GM23338 (cell line): ENCODE measurements at regions not wholly inside any gene's neighbourhood (a gene's known extent, or its start where the extent isn't known, plus 50 kb on each side); places are given as distances from the start of the nearest gene placed in this dataset.

Experiments
- ATAC-seq: fragments of 200-7000 bp; cut with Tn5 transposase; 3 replicates; pipeline ENCODE4 v1.9.1; 2020
- DNase-seq: peaks from one replicate; pipeline ENCODE4 v3.0.0-alpha.2; 2015; ENCODE audit warnings: low spot score
- H2AFZ ChIP-seq: fragments of 200-600 bp; sonication (generic); 2 replicates; pipeline ENCODE4 v1.8.0; 2016; ENCODE audit warnings: antibody characterized with exemption, mild to moderate bottlenecking, moderate library complexity
- H3F3A ChIP-seq: fragments of 200-600 bp; sonication (generic); replicated peaks from 2 replicates; pipeline ENCODE4 v1.8.0; 2017; ENCODE audit warnings: antibody characterized with exemption, mixed run types, low read depth
- H3K27ac ChIP-seq: fragments of 200-600 bp; sonication (generic); 2 replicates; pipeline ENCODE4 v1.6.1; 2016; ENCODE audit warnings: low read depth
- H3K27me3 ChIP-seq: fragments of 200-600 bp; sonication (generic); 2 replicates; pipeline ENCODE4 v1.8.0; 2016; ENCODE audit warnings: mild to moderate bottlenecking, mixed run types, moderate library complexity; ENCODE audit not compliant: insufficient read depth
- H3K36me3 ChIP-seq: fragments of 200-600 bp; sonication (generic); 2 replicates; pipeline ENCODE4 v1.8.0; 2016; ENCODE audit warnings: mild to moderate bottlenecking; ENCODE audit not compliant: insufficient read depth
- H3K4me1 ChIP-seq: fragments of 200-600 bp; sonication (generic); 2 replicates; pipeline ENCODE4 v1.8.0; 2016; ENCODE audit warnings: mild to moderate bottlenecking, moderate library complexity; ENCODE audit not compliant: insufficient read depth
- H3K4me2 ChIP-seq: fragments of 200-600 bp; sonication (generic); 2 replicates; pipeline ENCODE4 v1.7.1; 2017; ENCODE audit warnings: mixed run types
- H3K4me3 ChIP-seq: fragments of 200-600 bp; sonication (generic); 2 replicates; pipeline ENCODE4 v1.6.1; 2016; ENCODE audit warnings: mixed run types
- H3K79me2 ChIP-seq: fragments of 200-600 bp; sonication (generic); replicated peaks from 2 replicates; pipeline ENCODE4 v1.8.0; 2017; ENCODE audit warnings: mild to moderate bottlenecking; ENCODE audit not compliant: insufficient read depth
- H3K9me2 ChIP-seq: fragments of 200-600 bp; sonication (generic); 2 replicates; pipeline ENCODE4 v1.8.0; 2017; ENCODE audit not compliant: insufficient read depth
- H4K20me1 ChIP-seq: fragments of 200-600 bp; sonication (generic); replicated peaks from 2 replicates; pipeline ENCODE4 v1.8.0; 2017; ENCODE audit warnings: mild to moderate bottlenecking; ENCODE audit not compliant: insufficient read depth
- H3K27ac Mint-ChIP-seq: 2 replicates; pipeline ENCODE4 v1.8.0; 2020; ENCODE audit warnings: inconsistent platforms, mild to moderate bottlenecking, moderate library complexity, mixed read lengths
- H3K27me3 Mint-ChIP-seq: 3 replicates; pipeline ENCODE4 v1.8.0; 2022; ENCODE audit warnings: low read depth, mild to moderate bottlenecking, moderate library complexity, mixed read lengths, inconsistent platforms; ENCODE audit not compliant: insufficient read depth, poor library complexity
- H3K36me3 Mint-ChIP-seq: 3 replicates; pipeline ENCODE4 v1.8.0; 2021; ENCODE audit warnings: low read depth, mild to moderate bottlenecking, inconsistent platforms, moderate library complexity, mixed read lengths
- H3K4me1 Mint-ChIP-seq: 3 replicates; pipeline ENCODE4 v1.8.0; 2020; ENCODE audit warnings: mild to moderate bottlenecking, inconsistent platforms, mixed read lengths
- H3K4me3 Mint-ChIP-seq: 3 replicates; pipeline ENCODE4 v1.8.0; 2021; ENCODE audit warnings: moderate library complexity, mild to moderate bottlenecking, inconsistent platforms, mixed read lengths
- H3K9me3 Mint-ChIP-seq: 3 replicates; pipeline ENCODE4 v1.8.0; 2020; ENCODE audit warnings: moderate library complexity, mild to moderate bottlenecking, inconsistent platforms, mixed read lengths
- EZH2 ChIP-seq: fragments of 200-600 bp; sonication (generic); IDR thresholded peaks from one replicate; pipeline ENCODE4 v1.8.0; 2017; ENCODE audit warnings: antibody characterized with exemption, mild to moderate bottlenecking, low read depth; ENCODE audit not compliant: unreplicated experiment
- EZH2phosphoT487 ChIP-seq: fragments of 200-600 bp; sonication (generic); IDR thresholded peaks from one replicate; pipeline ENCODE4 v1.8.1; 2018; ENCODE audit warnings: antibody characterized with exemption; ENCODE audit not compliant: unreplicated experiment
- JUNB ChIP-seq: IDR thresholded peaks from one replicate; pipeline ENCODE4 v1.6.1; 2016; ENCODE audit warnings: antibody characterized with exemption; ENCODE audit not compliant: unreplicated experiment
- POLR2AphosphoS5 ChIP-seq: IDR thresholded peaks from 2 replicates; pipeline ENCODE4 v1.6.1; 2016; ENCODE audit warnings: antibody characterized with exemption, low read depth
- STAT1 ChIP-seq: IDR thresholded peaks from one replicate; pipeline ENCODE4 v1.6.1; 2016; ENCODE audit warnings: antibody characterized with exemption; ENCODE audit not compliant: unreplicated experiment
- ZNF114 ChIP-seq: fragments of 250-450 bp; sonication (Bioruptor Pico); IDR thresholded peaks from 2 replicates; pipeline ENCODE4 v1.5.0; 2020; ENCODE audit warnings: mild to moderate bottlenecking, moderate library complexity
- ZNF331 ChIP-seq: fragments of 250-450 bp; sonication (Bioruptor Pico); IDR thresholded peaks from 2 replicates; pipeline ENCODE4 v1.5.0; 2020; ENCODE audit warnings: low read depth, mild to moderate bottlenecking, moderate library complexity
- TF ChIP-seq, protein P1 (sequence below): IDR thresholded peaks from 2 replicates; pipeline ENCODE4 v1.6.1; 2016; ENCODE audit warnings: antibody characterized with exemption
- TF ChIP-seq, protein P2 (sequence below): IDR thresholded peaks from one replicate; pipeline ENCODE4 v1.6.1; 2018; ENCODE audit warnings: antibody characterized with exemption; ENCODE audit not compliant: unreplicated experiment
- TF ChIP-seq, protein P3 (sequence below): fragments of 250-450 bp; sonication (Bioruptor Pico); IDR thresholded peaks from 2 replicates; pipeline ENCODE4 v1.5.0; 2020; ENCODE audit warnings: mild to moderate bottlenecking, moderate library complexity
- TF ChIP-seq, protein P4 (sequence below), 2 experiments: fragments of 200-600 bp in 1 of 2; sonication (generic) in 1 of 2; conservative IDR thresholded peaks; 2 replicates each; pipeline versions ENCODE4 v1.5.1 to v1.6.1; 2016 to 2017; ENCODE audit warnings: antibody characterized with exemption in 2 of 2, low read depth in 2 of 2, mild to moderate bottlenecking in 2 of 2, moderate library complexity in 1 of 2

DNA sequence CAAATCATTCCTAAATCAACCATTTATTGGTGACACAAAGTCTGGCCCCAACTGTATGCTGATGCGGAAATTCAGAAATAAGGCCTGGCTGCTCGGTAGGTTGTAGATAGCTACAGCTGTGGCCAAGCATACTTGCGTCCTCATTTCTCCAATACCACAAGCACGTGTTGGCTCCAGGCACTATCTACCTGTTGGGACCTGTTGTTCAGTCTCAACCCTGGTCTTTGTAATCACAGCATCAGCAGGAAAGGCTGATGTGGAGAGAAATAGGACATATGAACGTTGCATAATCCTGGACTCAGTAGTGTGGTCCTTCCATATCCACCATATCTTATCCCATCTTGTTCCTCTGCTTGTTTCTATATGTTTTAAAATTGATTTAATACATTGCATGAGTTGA, 212.6 kb downstream of the PMAIP1 start (continued):
- TF ChIP-seq, protein P1, sequence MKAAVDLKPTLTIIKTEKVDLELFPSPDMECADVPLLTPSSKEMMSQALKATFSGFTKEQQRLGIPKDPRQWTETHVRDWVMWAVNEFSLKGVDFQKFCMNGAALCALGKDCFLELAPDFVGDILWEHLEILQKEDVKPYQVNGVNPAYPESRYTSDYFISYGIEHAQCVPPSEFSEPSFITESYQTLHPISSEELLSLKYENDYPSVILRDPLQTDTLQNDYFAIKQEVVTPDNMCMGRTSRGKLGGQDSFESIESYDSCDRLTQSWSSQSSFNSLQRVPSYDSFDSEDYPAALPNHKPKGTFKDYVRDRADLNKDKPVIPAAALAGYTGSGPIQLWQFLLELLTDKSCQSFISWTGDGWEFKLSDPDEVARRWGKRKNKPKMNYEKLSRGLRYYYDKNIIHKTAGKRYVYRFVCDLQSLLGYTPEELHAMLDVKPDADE, result no peak
- no peak for TF ChIP-seq POLR2AphosphoS5
- no peak for TF ChIP-seq EZH2
- no peak for TF ChIP-seq STAT1
- no peak for TF ChIP-seq JUNB

DNA sequence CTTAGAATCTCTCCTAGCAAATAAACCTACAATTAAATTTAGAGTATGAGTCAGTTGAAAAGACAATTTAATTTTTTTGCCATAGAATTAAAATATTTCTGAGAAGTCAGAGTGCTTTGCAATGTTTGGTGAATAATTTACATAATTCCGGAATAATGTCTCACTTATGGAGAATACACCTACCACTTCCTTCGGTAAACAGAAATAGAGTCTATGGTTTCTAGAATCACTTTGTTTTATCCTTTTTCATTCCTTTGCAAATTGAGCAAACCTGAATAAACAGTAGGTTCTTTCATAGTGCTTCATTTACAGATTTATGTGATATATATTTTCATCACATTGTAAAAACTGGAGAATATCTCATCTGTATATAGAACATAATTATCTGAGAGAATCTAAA, 211.7 kb downstream of the PMAIP1 start:
- DNase-seq (no peak), ATAC-seq (no peak)
- no peaks in the 10 kb centered on the region for H4K20me1 ChIP-seq
- H3K4me3 ChIP-seq, result no peak overlapping the region
- Mint-ChIP-seq H3K27ac (no peak overlapping the region), H3K9me3 (no peaks in the 10 kb centered on the region), H3K4me3 (no peak overlapping the region), H3K36me3 (no peaks in the 10 kb centered on the region), H3K27me3 (no peaks in the 10 kb centered on the region), H3K4me1 (no peaks in the 10 kb centered on the region)
- no peak overlapping the region for H3K27ac ChIP-seq
- H3K36me3 ChIP-seq, result no peaks in the 10 kb centered on the region
- no peaks in the 10 kb centered on the region for H3K79me2 ChIP-seq
- no peak overlapping the region for H2AFZ ChIP-seq
- H3K27me3 ChIP-seq, result no peaks in the 10 kb centered on the region
- 0 out of 2 replicates have a peak, but pooled peaks cover 2% of the 10 kb centered on the region for H3K9me2 ChIP-seq
- no peaks in the 10 kb centered on the region for H3F3A ChIP-seq
- H3K4me1 ChIP-seq, result no peaks in the 10 kb centered on the region
- H3K4me2 ChIP-seq, result no peak overlapping the region
- TF ChIP-seq STAT1 (no peak), EZH2 (no peak), POLR2AphosphoS5 (no peak), JUNB (no peak), ZNF331 (CRISPR knock-in tag) (no peak), EZH2phosphoT487 (no peak), ZNF114 (no peak)
- TF ChIP-seq, protein P1, result no peak
- TF ChIP-seq, protein P2, sequence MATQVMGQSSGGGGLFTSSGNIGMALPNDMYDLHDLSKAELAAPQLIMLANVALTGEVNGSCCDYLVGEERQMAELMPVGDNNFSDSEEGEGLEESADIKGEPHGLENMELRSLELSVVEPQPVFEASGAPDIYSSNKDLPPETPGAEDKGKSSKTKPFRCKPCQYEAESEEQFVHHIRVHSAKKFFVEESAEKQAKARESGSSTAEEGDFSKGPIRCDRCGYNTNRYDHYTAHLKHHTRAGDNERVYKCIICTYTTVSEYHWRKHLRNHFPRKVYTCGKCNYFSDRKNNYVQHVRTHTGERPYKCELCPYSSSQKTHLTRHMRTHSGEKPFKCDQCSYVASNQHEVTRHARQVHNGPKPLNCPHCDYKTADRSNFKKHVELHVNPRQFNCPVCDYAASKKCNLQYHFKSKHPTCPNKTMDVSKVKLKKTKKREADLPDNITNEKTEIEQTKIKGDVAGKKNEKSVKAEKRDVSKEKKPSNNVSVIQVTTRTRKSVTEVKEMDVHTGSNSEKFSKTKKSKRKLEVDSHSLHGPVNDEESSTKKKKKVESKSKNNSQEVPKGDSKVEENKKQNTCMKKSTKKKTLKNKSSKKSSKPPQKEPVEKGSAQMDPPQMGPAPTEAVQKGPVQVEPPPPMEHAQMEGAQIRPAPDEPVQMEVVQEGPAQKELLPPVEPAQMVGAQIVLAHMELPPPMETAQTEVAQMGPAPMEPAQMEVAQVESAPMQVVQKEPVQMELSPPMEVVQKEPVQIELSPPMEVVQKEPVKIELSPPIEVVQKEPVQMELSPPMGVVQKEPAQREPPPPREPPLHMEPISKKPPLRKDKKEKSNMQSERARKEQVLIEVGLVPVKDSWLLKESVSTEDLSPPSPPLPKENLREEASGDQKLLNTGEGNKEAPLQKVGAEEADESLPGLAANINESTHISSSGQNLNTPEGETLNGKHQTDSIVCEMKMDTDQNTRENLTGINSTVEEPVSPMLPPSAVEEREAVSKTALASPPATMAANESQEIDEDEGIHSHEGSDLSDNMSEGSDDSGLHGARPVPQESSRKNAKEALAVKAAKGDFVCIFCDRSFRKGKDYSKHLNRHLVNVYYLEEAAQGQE, result no peak
- TF ChIP-seq, protein P3, sequence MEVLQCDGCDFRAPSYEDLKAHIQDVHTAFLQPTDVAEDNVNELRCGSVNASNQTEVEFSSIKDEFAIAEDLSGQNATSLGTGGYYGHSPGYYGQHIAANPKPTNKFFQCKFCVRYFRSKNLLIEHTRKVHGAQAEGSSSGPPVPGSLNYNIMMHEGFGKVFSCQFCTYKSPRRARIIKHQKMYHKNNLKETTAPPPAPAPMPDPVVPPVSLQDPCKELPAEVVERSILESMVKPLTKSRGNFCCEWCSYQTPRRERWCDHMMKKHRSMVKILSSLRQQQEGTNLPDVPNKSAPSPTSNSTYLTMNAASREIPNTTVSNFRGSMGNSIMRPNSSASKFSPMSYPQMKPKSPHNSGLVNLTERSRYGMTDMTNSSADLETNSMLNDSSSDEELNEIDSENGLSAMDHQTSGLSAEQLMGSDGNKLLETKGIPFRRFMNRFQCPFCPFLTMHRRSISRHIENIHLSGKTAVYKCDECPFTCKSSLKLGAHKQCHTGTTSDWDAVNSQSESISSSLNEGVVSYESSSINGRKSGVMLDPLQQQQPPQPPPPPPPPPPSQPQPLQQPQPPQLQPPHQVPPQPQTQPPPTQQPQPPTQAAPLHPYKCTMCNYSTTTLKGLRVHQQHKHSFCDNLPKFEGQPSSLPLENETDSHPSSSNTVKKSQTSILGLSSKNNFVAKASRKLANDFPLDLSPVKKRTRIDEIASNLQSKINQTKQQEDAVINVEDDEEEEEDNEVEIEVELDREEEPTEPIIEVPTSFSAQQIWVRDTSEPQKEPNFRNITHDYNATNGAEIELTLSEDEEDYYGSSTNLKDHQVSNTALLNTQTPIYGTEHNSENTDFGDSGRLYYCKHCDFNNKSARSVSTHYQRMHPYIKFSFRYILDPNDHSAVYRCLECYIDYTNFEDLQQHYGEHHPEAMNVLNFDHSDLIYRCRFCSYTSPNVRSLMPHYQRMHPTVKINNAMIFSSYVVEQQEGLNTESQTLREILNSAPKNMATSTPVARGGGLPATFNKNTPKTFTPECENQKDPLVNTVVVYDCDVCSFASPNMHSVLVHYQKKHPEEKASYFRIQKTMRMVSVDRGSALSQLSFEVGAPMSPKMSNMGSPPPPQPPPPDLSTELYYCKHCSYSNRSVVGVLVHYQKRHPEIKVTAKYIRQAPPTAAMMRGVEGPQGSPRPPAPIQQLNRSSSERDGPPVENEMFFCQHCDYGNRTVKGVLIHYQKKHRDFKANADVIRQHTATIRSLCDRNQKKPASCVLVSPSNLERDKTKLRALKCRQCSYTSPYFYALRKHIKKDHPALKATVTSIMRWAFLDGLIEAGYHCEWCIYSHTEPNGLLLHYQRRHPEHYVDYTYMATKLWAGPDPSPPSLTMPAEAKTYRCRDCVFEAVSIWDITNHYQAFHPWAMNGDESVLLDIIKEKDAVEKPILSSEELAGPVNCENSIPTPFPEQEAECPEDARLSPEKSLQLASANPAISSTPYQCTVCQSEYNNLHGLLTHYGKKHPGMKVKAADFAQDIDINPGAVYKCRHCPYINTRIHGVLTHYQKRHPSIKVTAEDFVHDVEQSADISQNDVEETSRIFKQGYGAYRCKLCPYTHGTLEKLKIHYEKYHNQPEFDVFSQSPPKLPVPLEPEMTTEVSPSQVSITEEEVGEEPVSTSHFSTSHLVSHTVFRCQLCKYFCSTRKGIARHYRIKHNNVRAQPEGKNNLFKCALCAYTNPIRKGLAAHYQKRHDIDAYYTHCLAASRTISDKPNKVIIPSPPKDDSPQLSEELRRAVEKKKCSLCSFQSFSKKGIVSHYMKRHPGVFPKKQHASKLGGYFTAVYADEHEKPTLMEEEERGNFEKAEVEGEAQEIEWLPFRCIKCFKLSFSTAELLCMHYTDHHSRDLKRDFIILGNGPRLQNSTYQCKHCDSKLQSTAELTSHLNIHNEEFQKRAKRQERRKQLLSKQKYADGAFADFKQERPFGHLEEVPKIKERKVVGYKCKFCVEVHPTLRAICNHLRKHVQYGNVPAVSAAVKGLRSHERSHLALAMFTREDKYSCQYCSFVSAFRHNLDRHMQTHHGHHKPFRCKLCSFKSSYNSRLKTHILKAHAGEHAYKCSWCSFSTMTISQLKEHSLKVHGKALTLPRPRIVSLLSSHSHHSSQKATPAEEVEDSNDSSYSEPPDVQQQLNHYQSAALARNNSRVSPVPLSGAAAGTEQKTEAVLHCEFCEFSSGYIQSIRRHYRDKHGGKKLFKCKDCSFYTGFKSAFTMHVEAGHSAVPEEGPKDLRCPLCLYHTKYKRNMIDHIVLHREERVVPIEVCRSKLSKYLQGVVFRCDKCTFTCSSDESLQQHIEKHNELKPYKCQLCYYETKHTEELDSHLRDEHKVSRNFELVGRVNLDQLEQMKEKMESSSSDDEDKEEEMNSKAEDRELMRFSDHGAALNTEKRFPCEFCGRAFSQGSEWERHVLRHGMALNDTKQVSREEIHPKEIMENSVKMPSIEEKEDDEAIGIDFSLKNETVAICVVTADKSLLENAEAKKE, result no peak
- TF ChIP-seq, protein P4, sequence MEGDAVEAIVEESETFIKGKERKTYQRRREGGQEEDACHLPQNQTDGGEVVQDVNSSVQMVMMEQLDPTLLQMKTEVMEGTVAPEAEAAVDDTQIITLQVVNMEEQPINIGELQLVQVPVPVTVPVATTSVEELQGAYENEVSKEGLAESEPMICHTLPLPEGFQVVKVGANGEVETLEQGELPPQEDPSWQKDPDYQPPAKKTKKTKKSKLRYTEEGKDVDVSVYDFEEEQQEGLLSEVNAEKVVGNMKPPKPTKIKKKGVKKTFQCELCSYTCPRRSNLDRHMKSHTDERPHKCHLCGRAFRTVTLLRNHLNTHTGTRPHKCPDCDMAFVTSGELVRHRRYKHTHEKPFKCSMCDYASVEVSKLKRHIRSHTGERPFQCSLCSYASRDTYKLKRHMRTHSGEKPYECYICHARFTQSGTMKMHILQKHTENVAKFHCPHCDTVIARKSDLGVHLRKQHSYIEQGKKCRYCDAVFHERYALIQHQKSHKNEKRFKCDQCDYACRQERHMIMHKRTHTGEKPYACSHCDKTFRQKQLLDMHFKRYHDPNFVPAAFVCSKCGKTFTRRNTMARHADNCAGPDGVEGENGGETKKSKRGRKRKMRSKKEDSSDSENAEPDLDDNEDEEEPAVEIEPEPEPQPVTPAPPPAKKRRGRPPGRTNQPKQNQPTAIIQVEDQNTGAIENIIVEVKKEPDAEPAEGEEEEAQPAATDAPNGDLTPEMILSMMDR (conservative IDR thresholded peaks at IDR 0.05; ENCODE audit: low read depth in 2 of 2), result no peak
